Stimulated activated naive CD8-positive, alpha-beta T cell treated with anti-CD3 and anti-CD28 coated beads, Interleukin-15, Interleukin-2, amounts not matched to agents 100 U/mL and 50 U/mL, for 24 hours (primary cell): ENCODE measurements at regions not wholly inside any gene's neighbourhood (a gene's known extent, or its start where the extent isn't known, plus 50 kb on each side); places are given as distances from the start of the nearest gene placed in this dataset.
A peak's percentile ranks its signal among the peaks of the same experiment; 100 is the strongest.
"Not testable (repeated sequence)": the region's sequence is repeated elsewhere in the genome, so short reads cannot be mapped to it uniquely, and the experiment has no call there.

ENCODE experiments used
- ATAC-seq: fragments of 150-1000 bp; cut with Tn5 transposase; one replicate; pipeline ENCODE4 v1.10.0; 2021
- DNase-seq: peaks from one replicate; pipeline ENCODE4 v3.0.0; 2021

DNA sequence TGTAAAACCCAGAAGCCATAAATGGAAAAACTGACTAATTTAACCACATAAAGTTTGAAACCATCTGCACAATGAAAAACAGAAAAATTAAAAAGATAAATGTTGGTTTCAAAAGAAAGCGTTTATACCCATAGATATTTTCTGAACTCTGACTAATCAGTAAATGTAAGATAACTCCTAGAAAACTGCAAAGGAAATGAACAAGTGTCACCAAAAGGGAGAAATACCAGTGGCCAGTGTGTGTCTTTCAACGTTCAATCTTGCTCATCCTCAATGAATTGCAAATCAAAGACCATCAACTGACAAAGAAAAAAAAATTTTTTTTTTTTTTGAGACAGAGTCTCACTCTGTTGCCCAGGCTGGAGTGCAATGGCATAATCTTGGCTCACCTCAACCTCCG is 180.1 kb downstream of the SYK start:
- ATAC-seq (peak; percentile 67), DNase-seq (no peak)

DNA sequence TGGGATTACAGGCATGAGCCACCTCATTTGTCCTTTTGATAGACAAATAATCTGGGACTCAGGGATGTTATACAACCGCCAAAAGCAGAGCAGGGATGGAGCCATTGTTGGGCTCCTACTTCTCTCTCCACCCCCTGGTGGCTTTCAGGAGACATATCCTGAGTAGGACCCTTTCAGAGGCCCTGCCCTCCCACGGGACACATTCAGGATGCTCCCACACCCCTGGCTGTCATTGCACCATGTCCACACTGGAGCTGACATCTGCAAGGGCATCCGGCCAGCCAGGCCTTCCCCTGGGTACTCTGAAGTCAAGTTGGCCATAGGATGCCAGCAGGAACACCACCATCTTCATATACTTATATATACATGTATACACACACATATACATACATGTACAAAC is 181.8 kb downstream of the SYK start:
- no peak for ATAC-seq

DNA sequence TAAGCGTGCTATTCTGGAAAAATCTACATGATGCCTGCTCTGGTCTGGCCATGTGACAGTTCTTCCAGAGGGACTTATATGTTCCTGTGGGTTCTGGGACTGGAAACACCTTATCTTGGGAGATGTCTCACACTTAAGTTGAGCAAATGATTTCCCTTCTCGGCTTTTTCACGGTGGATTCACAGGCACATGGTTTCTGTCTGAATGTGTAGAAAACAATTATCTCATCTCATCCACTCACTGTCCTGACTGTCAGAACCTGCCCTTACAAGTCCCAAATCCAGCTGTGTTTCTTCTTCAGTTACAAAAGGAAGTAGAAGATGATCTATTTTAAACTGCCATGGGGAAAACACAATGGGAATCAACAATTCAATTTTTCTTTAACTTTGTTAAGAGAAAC is 184.0 kb downstream of the SYK start:
- ATAC-seq (no peak), DNase-seq (no peak)

More for the DNA sequence above, 181.8 kb downstream of the SYK start:
- no peak for DNase-seq

DNA sequence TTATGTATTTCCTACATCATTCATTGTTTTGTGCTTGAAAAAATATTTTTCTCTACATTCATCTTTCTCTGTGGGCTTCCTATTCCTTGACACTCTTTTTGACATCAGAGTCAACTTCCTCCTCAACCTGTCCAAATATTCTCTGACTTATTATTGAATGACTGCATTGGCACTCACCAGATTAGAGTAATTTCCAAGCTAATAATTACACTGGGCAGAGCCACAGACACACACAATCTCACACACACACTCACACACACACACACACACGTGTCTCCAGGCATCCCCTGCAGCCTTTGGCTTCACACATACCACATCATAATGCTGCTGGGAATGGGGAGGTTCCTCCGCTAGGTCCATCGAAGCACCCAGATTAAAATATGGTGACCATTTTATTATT is 184.5 kb downstream of the SYK start:
- DNase-seq (no peak), ATAC-seq (no peak)

DNA sequence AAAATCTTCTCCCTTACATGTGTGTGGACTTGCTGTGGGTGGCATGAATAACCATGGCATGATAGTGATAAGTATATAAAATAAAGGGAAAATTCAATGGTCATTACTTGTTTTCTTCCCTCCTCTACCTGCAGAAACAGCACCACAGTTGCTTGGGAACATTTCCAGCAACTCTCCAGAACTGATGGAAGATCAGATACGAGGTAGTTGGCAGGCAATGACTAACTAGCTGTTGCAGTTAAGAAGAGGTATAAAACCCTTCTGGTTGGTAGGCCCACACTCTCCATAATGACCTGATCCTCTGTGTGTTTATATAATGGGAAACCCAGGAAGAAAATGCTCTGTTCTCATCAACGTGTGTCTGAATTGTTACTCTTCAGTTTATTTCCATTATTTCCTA is 185.9 kb downstream of the SYK start:
- ATAC-seq: no peak
- no peak for DNase-seq

DNA sequence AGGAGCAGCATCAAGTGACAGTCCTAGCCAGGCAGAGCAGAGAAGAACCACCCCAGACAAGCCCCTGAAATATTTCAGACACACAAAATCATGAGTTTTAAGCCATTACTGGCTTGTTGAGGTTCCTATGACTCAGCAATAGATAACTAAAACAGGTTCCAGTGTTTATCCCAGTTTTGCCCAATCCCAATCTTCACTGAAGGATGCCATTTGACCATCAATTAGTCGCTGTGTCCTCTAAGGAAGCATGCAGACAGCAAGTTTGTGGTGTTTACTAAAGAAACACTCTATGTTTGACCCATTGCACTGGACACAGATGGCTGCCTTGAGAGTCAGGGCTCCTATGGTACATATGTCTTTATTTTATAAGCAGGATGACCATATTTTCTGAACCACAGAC is 186.7 kb downstream of the SYK start:
- ATAC-seq: no peak
- no peak for DNase-seq

DNA sequence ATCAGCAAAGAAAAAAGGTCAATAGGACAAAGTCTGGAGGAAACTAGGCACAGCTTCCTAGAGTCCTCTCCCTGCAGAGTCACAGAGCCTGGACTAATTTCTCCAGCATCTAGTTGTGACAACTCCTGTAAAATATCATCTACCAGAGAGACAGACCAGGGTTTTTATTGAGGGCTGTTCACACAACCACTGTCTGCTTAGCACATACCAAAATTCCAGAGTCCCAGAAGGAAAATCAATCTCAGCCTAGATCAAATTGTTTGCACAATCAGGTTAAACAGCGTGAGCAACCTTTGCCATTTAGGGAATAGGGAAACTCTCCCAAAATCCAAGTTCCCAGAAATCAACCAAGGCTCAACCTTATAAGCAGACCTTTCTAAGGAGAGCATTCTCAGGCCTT is 190.3 kb downstream of the SYK start:
- no peak for ATAC-seq
- DNase-seq: no peak

DNA sequence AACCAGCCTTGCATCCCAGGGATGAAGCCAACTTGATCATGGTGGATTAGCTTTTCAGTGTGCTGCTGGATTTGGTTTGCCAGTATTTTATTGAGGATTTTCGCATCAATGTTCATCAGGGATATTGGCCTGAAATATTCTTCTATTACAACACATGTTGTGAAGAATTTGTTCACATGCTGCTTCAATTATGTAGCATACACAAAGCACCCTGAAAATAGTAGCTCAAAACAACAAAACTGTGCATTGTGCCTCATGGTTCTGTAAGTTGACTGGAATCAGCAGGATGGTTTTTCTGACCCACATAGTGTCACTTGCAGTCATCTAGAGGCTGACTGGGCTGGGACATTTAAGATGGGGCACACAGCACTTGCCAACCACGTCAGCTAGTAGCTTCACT is 193.9 kb downstream of the SYK start:
- DNase-seq (no peak), ATAC-seq (no peak)

DNA sequence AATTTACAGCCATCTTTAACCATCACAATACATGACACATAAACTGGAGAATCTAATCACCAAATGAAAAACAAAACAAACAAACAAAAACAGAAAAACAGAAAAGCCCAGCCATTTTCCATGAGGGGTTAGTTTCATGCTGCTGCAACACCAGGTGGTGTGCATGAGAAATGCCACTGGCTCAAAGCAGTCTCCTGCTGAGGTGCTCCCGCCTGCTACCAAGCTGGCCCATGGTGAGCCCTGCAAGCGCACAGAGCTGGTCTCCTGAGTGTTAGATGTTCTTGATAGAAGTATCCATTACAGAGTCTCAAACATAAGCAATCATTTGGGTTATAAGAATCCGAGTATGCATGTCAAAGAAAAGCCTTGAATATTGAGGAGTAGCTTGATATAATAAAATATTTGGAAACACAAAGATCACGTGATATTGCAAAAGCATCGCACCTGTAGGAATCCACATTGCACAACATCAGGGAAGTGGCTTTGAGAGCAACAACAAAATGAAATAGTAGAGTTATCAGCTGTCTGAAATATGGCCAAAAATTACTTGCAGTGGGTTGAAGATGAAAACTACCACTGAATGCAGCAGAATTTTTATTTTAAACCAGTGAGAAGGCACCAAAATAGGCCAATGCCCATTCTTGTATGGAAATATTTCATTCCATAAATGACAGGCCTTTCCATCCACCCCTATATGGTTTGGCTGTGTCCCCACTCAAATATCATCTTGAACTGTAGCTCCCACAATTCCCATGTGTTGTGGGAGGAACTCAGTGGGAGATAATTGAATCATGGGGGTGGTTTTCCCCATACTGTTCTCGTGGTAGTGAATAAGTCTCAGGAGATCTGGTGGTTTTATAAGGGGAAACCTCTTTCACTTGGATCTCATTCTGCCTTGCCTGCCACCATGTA is 194.8 kb downstream of the SYK start:
- no peak for DNase-seq
- ATAC-seq: no peak

DNA sequence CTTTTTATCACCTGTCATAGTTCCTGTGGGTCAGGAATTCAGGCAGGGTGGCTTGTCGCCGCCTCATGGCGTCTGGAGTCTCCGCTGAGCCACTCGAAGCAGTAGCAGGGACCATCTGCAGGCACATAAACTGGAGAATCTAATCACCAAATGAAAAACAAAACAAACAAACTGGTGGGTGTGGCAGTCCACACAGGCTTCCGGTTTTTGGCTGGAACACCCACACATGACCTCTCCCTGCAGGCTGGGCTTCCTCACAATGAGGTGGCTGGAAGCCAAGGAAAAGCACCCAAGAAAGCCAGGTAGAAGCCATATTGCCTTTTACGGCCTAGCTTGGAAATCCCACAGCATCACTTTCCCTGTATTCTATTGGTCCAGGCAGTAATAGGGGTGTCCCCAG is 197.0 kb downstream of the SYK start:
- DNase-seq (no peak), ATAC-seq (no peak)

DNA sequence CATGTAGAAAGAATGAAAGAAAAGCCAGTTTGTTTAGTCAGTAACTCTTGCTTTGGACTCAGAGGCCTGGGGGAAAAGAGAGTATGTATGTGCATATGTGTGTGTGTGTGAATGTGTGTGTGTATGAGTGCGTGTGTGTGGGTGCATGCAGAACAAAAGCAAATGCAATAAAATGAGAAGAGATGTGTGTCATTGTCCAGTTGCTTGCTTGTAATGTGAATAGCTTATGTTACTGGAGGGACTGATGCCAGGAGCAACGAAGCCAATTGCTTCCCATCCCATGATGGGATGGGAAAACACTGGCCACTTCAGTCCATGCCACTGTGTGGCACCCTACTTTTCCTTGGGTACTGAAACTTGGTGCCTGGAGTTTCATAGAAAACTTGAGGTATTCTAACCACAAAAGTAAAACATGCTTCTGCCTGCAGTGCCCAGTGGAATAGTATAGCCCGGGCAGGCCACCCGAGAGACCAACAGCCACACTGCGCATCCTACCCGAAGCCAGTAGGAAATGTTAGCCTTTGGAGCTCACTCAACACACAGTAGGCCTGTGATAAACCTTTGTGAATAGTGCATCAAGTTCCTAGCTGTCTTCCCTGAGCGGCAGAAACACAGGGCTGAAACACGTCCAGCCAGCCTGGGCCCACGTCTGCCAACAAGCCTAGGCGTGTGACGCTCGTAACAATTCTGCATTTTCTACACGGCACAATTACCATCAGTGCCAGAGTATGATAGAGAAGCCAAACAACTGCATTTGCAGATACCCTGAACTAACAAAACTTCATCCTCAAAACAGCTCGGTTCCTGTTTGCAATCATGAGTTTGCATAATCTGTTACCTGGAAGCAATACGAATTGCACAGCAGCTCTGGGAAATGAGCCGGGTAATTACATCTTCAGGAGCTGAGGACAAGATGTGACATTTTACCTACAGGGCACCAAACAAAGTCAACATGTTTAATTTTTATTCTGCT is 198.1 kb downstream of the SYK start:
- ATAC-seq (no peak), DNase-seq (no peak)

DNA sequence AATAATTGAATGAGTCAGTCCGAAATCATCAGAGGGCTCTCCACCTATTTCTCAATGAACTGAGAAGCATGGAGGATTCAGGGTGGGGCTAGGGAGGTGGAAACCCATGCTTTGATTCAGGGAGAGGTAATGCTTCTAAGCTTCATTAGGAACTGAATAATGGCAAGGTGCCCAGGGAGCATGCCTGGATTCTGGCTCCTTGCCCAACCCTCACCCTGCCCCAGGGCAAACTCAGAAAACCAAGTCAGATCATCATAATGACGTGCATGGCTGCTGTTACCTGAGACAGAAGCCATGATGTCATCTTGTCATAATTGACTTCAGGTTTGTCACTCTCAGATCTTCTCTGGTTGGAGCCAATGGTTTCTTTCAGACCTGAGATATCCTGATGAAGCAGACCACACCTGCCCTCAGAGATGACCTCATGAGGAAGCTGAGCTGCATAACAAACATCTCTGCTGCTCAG is 199.6 kb downstream of the SYK start:
- DNase-seq: no peak
- ATAC-seq: peak; percentile 73

DNA sequence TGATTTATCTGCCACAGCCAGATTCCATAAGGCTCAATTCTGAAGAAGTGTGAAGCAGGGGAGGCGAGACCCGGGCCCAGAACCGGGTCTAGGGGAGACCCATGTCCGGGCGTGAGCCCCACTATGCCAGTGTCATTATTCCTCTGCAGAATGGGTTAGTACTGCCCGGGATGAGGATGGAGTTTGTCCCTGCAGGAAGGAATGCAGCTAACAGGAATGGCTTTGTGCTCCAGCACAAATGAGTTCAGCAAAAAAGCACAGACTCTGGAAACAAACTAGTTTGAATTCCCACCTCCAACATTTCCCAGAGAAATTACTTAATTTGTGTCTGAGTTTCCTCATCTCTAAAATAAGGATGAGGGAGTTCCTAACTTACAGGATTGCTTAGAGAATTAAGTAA is 202.9 kb downstream of the SYK start:
- ATAC-seq: no peak
- DNase-seq: no peak

DNA sequence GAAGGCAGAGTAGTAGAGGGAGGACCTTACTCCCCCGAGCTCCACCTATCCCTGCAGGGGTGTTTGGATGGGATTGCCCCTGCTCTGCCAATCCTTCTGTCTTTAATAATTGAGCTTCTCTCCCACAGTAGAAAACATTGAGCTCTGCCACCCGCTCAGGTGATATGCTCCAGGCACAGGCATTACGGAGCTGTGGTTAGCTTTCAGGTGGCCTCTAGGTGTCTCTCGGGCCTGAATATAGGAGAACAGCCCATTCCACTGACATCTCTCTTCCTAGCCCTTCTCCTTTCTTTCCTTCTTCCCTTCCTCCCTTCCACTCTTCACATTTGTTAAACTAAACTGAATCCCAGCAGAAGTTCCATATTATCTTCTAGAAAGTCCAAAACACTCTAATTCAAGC is 203.4 kb downstream of the SYK start:
- DNase-seq (no peak), ATAC-seq (no peak)

DNA sequence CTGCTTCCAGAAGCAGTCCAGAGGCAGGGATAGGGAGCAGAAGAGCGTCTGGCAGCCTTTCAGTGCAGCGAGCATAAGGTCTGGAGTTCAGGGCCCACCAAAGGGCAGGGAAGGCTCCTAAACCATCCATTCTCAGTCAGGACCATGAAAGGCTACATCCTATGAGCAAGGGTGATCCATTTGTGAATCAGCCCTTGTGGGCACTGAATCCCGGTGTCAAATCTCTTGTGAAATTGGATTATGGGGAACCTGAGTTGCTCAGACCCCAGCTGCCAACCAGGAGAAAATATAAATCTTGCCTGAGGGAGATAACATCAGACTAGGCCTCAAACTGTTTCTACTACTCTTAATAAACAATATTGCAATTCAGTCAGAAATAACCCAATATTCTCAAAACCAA is 204.4 kb downstream of the SYK start:
- no peak for ATAC-seq
- no peak for DNase-seq

DNA sequence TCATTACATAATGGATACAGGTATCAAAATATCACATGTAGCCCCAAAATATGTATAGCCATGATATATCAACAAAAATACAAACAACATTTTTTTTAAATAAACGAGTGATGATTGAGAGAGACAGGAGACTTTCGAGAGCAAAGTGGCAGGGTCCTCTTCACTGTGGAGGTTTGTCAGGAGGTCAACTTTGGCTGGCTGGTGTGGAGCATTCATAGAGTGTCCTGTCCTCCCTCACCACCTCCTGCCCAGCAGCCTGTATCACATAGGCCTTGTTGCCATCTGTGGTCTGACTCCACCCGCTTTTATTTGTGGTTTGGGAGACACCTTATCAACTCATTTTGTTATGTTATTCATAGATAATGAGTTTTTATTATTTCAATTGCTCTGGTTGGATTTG is 206.9 kb downstream of the SYK start:
- ATAC-seq (no peak), DNase-seq (no peak)

DNA sequence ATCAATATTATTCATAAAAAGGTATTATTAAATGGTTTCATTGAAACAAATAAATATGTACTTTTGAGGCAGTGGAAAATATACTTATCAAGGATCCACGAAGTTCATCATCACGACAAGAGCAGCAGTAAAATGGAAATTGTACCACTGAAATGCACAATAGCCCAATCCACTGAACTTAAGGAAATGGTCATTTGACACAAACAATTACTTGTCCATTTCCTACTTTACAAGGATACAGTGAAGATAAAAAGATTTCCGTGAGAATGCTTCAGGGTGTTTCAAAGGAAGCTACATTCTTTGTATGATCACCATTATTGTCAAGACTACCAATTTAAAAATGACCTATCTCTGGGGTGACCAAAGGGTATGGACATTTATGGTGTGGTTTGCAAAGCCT is 210.3 kb downstream of the SYK start:
- ATAC-seq (no peak), DNase-seq (no peak)

DNA sequence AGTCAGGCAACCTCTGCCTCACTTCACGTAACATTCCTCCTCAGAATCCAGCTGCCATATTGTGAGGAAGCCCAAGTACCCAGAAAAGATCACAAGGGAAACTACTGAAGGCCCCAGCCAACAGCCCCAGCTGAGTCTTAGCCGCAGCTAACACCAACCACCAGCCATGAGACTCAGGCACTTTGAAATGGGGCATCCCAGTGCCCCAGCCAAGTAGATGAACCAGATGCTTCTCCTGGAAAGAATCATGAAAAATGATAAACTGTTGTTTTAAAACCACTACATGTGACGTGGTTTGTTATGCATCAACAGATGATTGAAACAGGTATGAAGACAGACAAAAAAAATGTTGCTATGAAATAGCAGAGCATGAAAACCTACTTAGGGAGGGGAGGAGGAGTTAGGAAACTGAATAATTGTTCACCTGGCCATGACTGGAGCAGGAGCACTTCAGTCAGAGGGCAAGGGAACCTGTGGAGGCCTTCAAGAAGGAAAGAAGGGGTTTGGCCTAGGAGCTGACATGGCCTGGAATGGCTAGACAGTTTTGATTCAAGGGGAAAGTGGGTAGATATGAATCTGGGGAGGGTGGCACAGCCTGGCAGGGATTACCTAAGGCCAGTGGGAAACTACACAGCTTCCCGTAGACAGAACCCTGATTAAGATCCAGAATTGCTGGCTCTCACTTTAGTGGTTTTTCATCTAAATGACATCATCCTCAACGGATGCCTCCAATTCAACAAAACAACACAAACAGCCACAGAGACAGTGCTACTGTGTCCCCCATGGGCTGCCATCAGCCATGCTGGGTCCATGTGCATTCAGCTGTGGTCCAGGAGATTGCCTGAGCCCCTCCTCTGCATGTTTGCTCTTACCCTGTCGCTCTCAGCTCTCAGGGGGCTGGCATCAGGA is 211.6 kb downstream of the SYK start:
- ATAC-seq: peak; percentile 46
- no peak for DNase-seq

DNA sequence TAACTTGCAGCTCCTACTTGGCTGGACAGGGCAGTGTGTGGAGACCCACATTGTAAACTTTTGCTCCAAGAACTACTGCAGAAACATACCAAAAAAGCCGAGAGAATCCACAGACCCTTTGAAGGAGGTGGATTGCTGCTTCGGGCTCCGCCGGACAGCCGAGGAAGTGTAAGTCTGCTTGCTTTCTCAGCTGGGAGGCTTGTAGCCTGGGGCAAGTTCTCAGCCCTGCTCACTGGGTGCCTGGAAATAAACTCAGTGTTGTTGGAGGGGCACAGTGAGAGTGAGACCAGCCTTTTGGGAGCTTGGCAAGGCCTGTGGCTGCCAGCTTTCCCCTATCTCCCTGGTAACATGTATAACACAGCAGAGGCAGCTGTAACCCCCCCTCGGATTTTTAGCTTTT is 215.6 kb downstream of the SYK start:
- no peak for ATAC-seq
- no peak for DNase-seq

DNA sequence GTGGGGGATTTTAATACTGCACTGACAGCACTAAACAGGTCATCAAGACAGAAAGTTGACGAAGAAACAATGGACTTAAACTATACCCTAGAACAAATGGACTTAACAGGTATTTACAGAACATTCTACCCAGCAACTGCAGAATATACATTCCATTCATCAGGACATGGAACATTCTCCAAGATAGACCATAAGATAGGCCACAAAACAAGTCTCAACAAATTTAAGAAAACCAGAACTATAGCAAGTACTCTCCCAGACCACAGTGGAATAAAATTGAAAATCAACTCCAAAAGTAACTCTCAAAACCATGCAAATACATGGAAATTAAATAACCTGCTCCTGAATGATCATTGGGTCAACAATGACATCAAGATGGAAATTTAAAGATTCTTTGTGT is 218.3 kb downstream of the SYK start:
- not testable (repeated sequence) for DNase-seq, ATAC-seq

DNA sequence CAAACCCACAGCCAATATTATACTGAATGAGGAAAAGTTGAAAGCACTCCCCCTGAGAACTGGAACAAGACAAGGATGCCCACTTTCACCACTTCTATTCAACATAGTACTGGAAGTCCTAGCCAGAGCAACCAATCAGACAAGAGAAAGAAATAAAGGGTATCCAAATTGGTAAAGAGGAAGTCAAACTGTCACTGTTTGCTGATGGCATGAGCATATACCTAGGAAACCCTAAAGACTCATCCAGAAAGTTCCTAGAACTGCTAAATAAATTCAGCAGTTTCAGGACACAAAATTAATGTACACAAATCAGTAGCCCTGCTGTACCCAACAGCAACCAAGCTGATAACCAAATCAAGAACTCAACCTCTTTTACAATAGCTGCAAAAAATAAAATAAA is 220.0 kb downstream of the SYK start:
- not testable (repeated sequence) for ATAC-seq, DNase-seq

DNA sequence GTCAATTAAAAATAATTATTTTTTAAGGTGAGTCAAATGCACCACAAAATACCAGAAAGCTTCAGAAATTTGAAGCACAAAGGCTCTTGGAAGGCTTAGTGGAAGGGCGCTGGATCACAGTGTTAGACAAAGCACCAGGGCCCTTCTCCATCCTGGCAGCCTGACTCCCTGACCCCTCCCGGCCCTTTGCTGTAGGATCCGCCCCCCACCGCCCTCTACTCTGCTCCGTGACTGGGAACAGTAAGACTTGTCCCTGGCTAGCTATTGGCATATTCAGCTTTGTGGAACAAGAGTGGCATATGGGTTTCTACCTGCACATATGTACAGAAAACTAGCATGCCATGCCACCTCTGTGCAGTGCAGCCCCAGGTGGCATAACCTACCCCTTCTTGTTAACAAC is 222.1 kb downstream of the SYK start:
- ATAC-seq: no peak
- DNase-seq: no peak
